NCI-H446 (cell line): ENCODE measurements at regions not wholly inside any gene's neighbourhood (a gene's known extent, or its start where the extent isn't known, plus 50 kb on each side); places are given as distances from the start of the nearest gene placed in this dataset.

Source experiments
- DNase-seq, 2 experiments: peaks; one replicate each; lab custom pipeline; 2025; lab: John Stamatoyannopoulos, UW

DNA sequence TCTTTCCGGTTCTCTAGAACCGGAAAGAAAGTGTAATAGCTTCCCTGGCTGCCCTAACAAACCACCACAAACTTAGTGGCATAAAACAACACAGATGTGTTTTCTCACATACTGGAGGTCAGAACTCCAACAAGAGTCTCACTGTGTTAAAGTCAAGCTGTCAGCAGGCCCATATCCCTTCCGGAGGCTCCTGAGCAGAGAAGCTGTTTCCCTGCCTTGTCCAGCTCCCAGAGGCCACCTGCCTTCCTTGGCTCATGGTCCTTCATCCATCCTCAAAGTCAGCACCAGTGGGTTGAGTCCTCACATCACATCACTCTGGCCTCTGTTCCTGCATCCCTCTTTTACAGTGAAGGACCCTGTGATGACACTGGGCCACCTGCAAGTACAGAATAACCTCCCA, 49.8 kb upstream of the HMX1 start:
- no peak for DNase-seq
